Right lobe of liver (tissue), 6 donors: ENCODE measurements at regions not wholly inside any gene's neighbourhood (a gene's known extent, or its start where the extent isn't known, plus 50 kb on each side); places are given as distances from the start of the nearest gene placed in this dataset.

Experiments used
- ATAC-seq, 4 donors: fragments of 200-7000 bp; cut with Tn5 transposase; one replicate each; pipeline ENCODE4 v1.9.1; 2020; ENCODE audit warnings: mild to moderate bottlenecking in 4 of 4, moderate library complexity in 4 of 4
- DNase-seq, 3 donors: peaks; one replicate each; pipeline ENCODE4 v3.0.0-alpha.2; 2020
- H3K27ac ChIP-seq, 3 donors: fragments of 200-600 bp; one replicate each; pipeline ENCODE4 v1.8.0; 2022
- H3K27me3 ChIP-seq, 2 donors: fragments of 200-600 bp; one replicate each; pipeline ENCODE4 v1.8.0; 2022
- H3K36me3 ChIP-seq, 4 donors: fragments of 200-600 bp; sonication (generic) in 1 of 4; one replicate each; pipeline versions ENCODE4 v1.5.1 to v1.8.0; 2017 to 2022; ENCODE audit warnings: control low read depth in 1 of 4
- H3K4me1 ChIP-seq, 4 donors: fragments of 200-600 bp; sonication (generic) in 1 of 4; one replicate each; pipeline versions ENCODE4 v1.5.1 to v1.8.0; 2017 to 2022; ENCODE audit warnings: control low read depth in 1 of 4
- H3K4me3 ChIP-seq, 3 donors: fragments of 200-600 bp; one replicate each; pipeline ENCODE4 v1.8.0; 2022
- H3K9me3 ChIP-seq, 4 donors: fragments of 200-600 bp; sonication (generic) in 1 of 4; one replicate each; pipeline versions ENCODE4 v1.5.1 to v1.8.0; 2017 to 2022; ENCODE audit warnings: control low read depth in 1 of 4
- POLR2A ChIP-seq: fragments of 450-650 bp; IDR thresholded peaks from one replicate; pipeline ENCODE4 v1.6.1; 2017; ENCODE audit warnings: antibody characterized with exemption, mild to moderate bottlenecking
- WGBS: methylation state at CpG from one replicate; pipeline ENCODE4 v1.1.6; 2018; ENCODE audit warnings: low coverage, low lambda C conversion rate; ENCODE audit not compliant: insufficient coverage; ENCODE audit errors: missing lambda C conversion rate; 5-methylcytosine and 5-hydroxymethylcytosine counted together
- intact Hi-C, 2 donors: fragments of 100-400 bp; cut with DNase I; formaldehyde crosslinking; loops; one replicate each; pipeline versions ENCODE4 v1.11.2 to v1.14.1; 2022
- TF ChIP-seq, protein P1 (sequence below), 4 donors: fragments of 200-600 bp in 3 of 4; fragments of 450-650 bp in 1 of 4; IDR thresholded peaks; one replicate each; pipeline versions ENCODE4 v1.5.1 to v1.8.0; 2016 to 2022; ENCODE audit warnings: antibody characterized with exemption in 4 of 4, mild to moderate bottlenecking in 2 of 4
- donor health status: DM: no; HTN: yes; CAD: no.
- donor health status: DM: no; HTN: no; CAD: no.
- donor health status: DM: no; HTN: no; CAD: no.
- donor health status: DM: no; HTN: yes; CAD: no.
- donor health status: DM: no; HTN: yes; CAD: no.

GRCh38 chr22:47965896-47966295 lies 1203.4 kb downstream of the TBC1D22A start:
- Histone ChIP-seq H3K4me3 (no peak overlapping the region), H3K27ac (no peak overlapping the region), H3K27me3 (peaks cover 0 to 1% of the 10 kb centered on the region in 2 donors), H3K36me3 (no peaks in the 10 kb centered on the region), H3K4me1 (no peaks in the 10 kb centered on the region), H3K9me3 (no peaks in the 10 kb centered on the region)
- WGBS = 82% methylated on average over 1 of the region's 3 CpGs
- intact Hi-C loops = no loop called here
- TF ChIP-seq, protein P1, sequence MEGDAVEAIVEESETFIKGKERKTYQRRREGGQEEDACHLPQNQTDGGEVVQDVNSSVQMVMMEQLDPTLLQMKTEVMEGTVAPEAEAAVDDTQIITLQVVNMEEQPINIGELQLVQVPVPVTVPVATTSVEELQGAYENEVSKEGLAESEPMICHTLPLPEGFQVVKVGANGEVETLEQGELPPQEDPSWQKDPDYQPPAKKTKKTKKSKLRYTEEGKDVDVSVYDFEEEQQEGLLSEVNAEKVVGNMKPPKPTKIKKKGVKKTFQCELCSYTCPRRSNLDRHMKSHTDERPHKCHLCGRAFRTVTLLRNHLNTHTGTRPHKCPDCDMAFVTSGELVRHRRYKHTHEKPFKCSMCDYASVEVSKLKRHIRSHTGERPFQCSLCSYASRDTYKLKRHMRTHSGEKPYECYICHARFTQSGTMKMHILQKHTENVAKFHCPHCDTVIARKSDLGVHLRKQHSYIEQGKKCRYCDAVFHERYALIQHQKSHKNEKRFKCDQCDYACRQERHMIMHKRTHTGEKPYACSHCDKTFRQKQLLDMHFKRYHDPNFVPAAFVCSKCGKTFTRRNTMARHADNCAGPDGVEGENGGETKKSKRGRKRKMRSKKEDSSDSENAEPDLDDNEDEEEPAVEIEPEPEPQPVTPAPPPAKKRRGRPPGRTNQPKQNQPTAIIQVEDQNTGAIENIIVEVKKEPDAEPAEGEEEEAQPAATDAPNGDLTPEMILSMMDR (IDR thresholded peaks at IDR 0.05) = no peak
- TF ChIP-seq POLR2A = no peak
- no peak for ATAC-seq
- DNase-seq = no peak

DNA sequence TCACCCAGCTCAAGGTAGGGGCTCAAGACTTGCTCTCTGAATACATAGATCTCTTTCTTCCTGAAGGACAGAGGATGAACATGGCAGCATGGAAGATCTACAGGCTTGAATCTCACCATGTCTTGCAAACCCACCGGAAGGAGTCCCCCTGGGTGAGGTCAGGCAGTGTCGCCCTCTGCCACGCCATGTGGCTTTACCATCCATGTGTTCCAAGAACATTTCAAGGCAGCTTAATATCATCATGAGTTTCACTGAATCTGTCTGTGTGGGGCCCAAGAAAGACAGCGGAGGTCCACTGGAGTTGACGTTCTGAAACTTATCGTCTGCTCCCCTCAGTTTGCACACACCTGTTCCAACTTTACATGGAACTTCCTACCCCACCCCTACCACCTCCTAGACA lies 1202.6 kb downstream of the TBC1D22A start:
- WGBS = 72% methylated on average over 3 of the region's 6 CpGs
- no peak overlapping the region for H3K27ac ChIP-seq
- no peaks in the 10 kb centered on the region for H3K4me1 ChIP-seq
- ATAC-seq (no peak), DNase-seq (no peak)
- intact Hi-C loops = no loop called here
- H3K36me3 ChIP-seq = no peaks in the 10 kb centered on the region
- no peaks in the 10 kb centered on the region for H3K27me3 ChIP-seq
- H3K9me3 ChIP-seq = no peaks in the 10 kb centered on the region
- TF ChIP-seq, protein P1 (IDR thresholded peaks at IDR 0.05) = no peak
- no peak for TF ChIP-seq POLR2A
- no peak overlapping the region for H3K4me3 ChIP-seq

GRCh38 chr22:47963660-47964059 lies 1201.2 kb downstream of the TBC1D22A start:
- intact Hi-C loops = no loop called here
- no peak for DNase-seq
- H3K27me3 ChIP-seq = no peaks in the 10 kb centered on the region
- no peaks in the 10 kb centered on the region for H3K4me1 ChIP-seq
- H3K36me3 ChIP-seq = no peaks in the 10 kb centered on the region
- TF ChIP-seq, protein P1 (IDR thresholded peaks at IDR 0.05) = no peak
- TF ChIP-seq POLR2A = no peak
- H3K4me3 ChIP-seq = no peak overlapping the region
- no peaks in the 10 kb centered on the region for H3K9me3 ChIP-seq
- H3K27ac ChIP-seq = no peak overlapping the region
- ATAC-seq = no peak
- WGBS = 48% methylated on average over 6 of the region's 6 CpGs

GRCh38 chr22:47957649-47958048 lies 1195.2 kb downstream of the TBC1D22A start:
- Histone ChIP-seq H3K27ac (no peak overlapping the region), H3K9me3 (no peaks in the 10 kb centered on the region), H3K4me1 (no peaks in the 10 kb centered on the region), H3K36me3 (no peaks in the 10 kb centered on the region), H3K27me3 (no peaks in the 10 kb centered on the region), H3K4me3 (no peak overlapping the region)
- intact Hi-C loops = no loop called here
- TF ChIP-seq POLR2A = no peak
- TF ChIP-seq, protein P1 (IDR thresholded peaks at IDR 0.05) = no peak
- ATAC-seq (no peak), DNase-seq (no peak)
- WGBS = 75% methylated on average over 2 of the region's 2 CpGs

GRCh38 chr22:47954107-47954506 lies 1191.7 kb downstream of the TBC1D22A start:
- Histone ChIP-seq H3K27ac (no peak overlapping the region), H3K4me3 (no peak overlapping the region), H3K27me3 (no peaks in the 10 kb centered on the region), H3K36me3 (no peaks in the 10 kb centered on the region), H3K4me1 (no peaks in the 10 kb centered on the region), H3K9me3 (peaks cover 0 to 2% (median 0%) of the 10 kb centered on the region in 4 donors)
- no peak for ATAC-seq
- 53% methylated on average over 7 of the region's 7 CpGs for WGBS
- intact Hi-C loops = no loop called here
- DNase-seq = no peak
- no peak for TF ChIP-seq POLR2A
- TF ChIP-seq, protein P1 (IDR thresholded peaks at IDR 0.05) = no peak
